Prostate gland (tissue), 2 donors: ENCODE measurements at regions not wholly inside any gene's neighbourhood (a gene's known extent, or its start where the extent isn't known, plus 50 kb on each side); places are given as distances from the start of the nearest gene placed in this dataset.

ENCODE experiments used
- CTCF ChIP-seq, 4 experiments: fragments of 200-600 bp in 2 of 4; fragments of 450-650 bp in 2 of 4; sonication (generic) in 2 of 4; IDR thresholded peaks; 1 replicate in 3 of 4; 2 replicates in 1 of 4; pipeline ENCODE4 v1.5.1; 2016 to 2019; ENCODE audit warnings: antibody characterized with exemption in 4 of 4, mild to moderate bottlenecking in 2 of 4, moderate library complexity in 2 of 4
- POLR2A ChIP-seq: fragments of 450-650 bp; IDR thresholded peaks from one replicate; pipeline ENCODE4 v1.6.1; 2016; ENCODE audit warnings: antibody characterized with exemption, mild to moderate bottlenecking
- POLR2AphosphoS5 ChIP-seq: sonication (generic); formaldehyde crosslinking; IDR thresholded peaks from one replicate; pipeline ENCODE4 v1.6.1; 2017; ENCODE audit warnings: antibody characterized with exemption

GRCh38 chr5:166781737-166782136, 1509.7 kb upstream of the WWC1 start:
- no peak for TF ChIP-seq CTCF (IDR thresholded peaks at IDR 0.05)
- TF ChIP-seq POLR2A: no peak
- no peak for TF ChIP-seq POLR2AphosphoS5
